ENCODE measurements at regions not wholly inside any gene's neighbourhood (a gene's known extent, or its start where the extent isn't known, plus 50 kb on each side); places are given as distances from the start of the nearest gene placed in this dataset.

DNA sequence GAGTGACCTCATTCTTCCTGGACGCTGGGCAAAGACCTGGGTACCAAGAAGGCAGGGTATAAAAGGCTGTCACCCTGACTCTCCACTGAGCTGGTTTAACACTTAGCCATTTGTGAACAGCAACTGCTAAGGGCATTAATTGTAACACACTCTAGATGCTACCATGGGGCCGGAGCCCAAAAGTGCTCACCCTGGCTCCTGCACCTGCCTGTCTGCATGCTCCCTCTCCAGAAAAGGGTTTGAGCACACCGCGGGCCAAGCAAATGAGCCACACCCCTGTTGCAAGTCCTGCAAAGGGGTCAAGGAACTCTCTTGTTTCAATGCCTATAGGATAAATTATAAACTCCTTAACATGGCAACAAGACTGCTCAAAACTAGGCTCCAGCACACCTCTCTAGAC lies 114.8 kb downstream of the TEX36 start:
- TF ChIP-seq POLR2A (IDR thresholded peaks at IDR 0.05) (no peak), CTCF (IDR thresholded peaks at IDR 0.05) (no peak)

Measured in adrenal gland (tissue), 5 donors.